ENCODE measurements at regions not wholly inside any gene's neighbourhood (a gene's known extent, or its start where the extent isn't known, plus 50 kb on each side); places are given as distances from the start of the nearest gene placed in this dataset.

GRCh38 chr2:67164771-67165522 is 232.2 kb upstream of the ETAA1 start:
- no peak overlapping the region for H2BK20ac ChIP-seq (ENCODE audit: low read depth, low read length)
- H2BK15ac ChIP-seq (ENCODE audit: low read depth, low read length), result no peak overlapping the region
- H3K14ac ChIP-seq (replicated peaks; ENCODE audit: low read depth, low read length), result no peak overlapping the region
- TF ChIP-seq RFX5 (IDR thresholded peaks at IDR 0.05; ENCODE audit: low read depth, low read length) (no peak), MAFK (IDR thresholded peaks at IDR 0.05; ENCODE audit: low read depth, low read length) (peak; percentile 22; the same call in 1 of the 2 replicates)
- in situ Hi-C loops (cut with MboI; ENCODE audit: low sequenced_read_pairs), result no loop called here
- H2AK5ac ChIP-seq (ENCODE audit: low read depth, low read length), result no peak overlapping the region
- H3K36me3 ChIP-seq (ENCODE audit: control insufficient read depth, insufficient read depth, low read length), result no peaks in the 10 kb centered on the region
- ChIA-PET POLR2A (ENCODE audit: unreplicated experiment) (no interaction called here), CTCF (no interaction called here)
- intact Hi-C loops (cut with micrococcal nuclease), result no loop called here
- DNase-seq (no peak), ATAC-seq (ENCODE audit: low read depth) (no peak)
- no peak overlapping the region for H3K18ac ChIP-seq (ENCODE audit: low read depth, low read length)
- no peak overlapping the region for H3K27ac ChIP-seq (ENCODE audit: insufficient read depth, low read length)
- no peak overlapping the region for H4K5ac ChIP-seq (ENCODE audit: low read depth, low read length)
- H3K9ac ChIP-seq (ENCODE audit: low read depth, low read length), result no peak overlapping the region
- no peak overlapping the region for H2AFZ ChIP-seq (replicated peaks; ENCODE audit: low read length, poor library complexity)
- no peaks in the 10 kb centered on the region for H3K9me1 ChIP-seq (ENCODE audit: insufficient read depth, low read length)
- H3K79me1 ChIP-seq (ENCODE audit: low read depth in 1 of 2, low read length in 2 of 2), result no peaks in the 10 kb centered on the region
- no peaks in the 10 kb centered on the region for H3K27me3 ChIP-seq (ENCODE audit: control insufficient read depth, insufficient read depth, low read length)
- no peak overlapping the region for H3K4me2 ChIP-seq (ENCODE audit: low read depth, low read length)
- no CpG with 5 or more reads among the region's 4 CpGs for WGBS, 2 experiments (ENCODE audit: extremely low coverage in 2 of 2, insufficient read length in 1 of 2)
- H3K4me1 ChIP-seq (ENCODE audit: control insufficient read depth, insufficient read depth, low read length), result peaks cover 5% of the 10 kb centered on the region
- no peak overlapping the region for H3K23ac ChIP-seq (ENCODE audit: low read depth, low read length)
- no peaks in the 10 kb centered on the region for H3K9me3 ChIP-seq (ENCODE audit: control insufficient read depth, insufficient read depth, low read length)
- no peak overlapping the region for H2AK9ac ChIP-seq (replicated peaks; ENCODE audit: low read depth, low read length, poor library complexity)
- H4K91ac ChIP-seq (ENCODE audit: insufficient read depth, low read depth, low read length), result no peak overlapping the region
- no peaks in the 10 kb centered on the region for H4K20me1 ChIP-seq (ENCODE audit: insufficient read depth, low read length)
- dilution Hi-C loops (cut with HindIII; ENCODE audit: low sequenced_read_pairs, unreplicated experiment), result no loop called here
- H2BK5ac ChIP-seq (ENCODE audit: low read depth, low read length, poor library complexity, severe bottlenecking), result no peak overlapping the region
- no peak overlapping the region for H3K56ac ChIP-seq (ENCODE audit: extremely low read depth, insufficient read depth, low read length)
- H3K4ac ChIP-seq (ENCODE audit: low read depth, low read length), result no peak overlapping the region
- no peak overlapping the region for H2BK120ac ChIP-seq (ENCODE audit: low read depth, low read length)
- H3K4me3 ChIP-seq (ENCODE audit: insufficient read depth, low read depth, low read length), result no peak overlapping the region
- H4K8ac ChIP-seq (ENCODE audit: low read depth in 2 of 2, low read length in 2 of 2), result no peak overlapping the region
- BruUV-seq (replicated peaks), result no TSS peak

All from IMR-90 (cell line).